Right cardiac atrium (tissue), 5 donors: ENCODE measurements at regions not wholly inside any gene's neighbourhood (a gene's known extent, or its start where the extent isn't known, plus 50 kb on each side); places are given as distances from the start of the nearest gene placed in this dataset.
"Not testable (repeated sequence)": the region's sequence is repeated elsewhere in the genome, so short reads cannot be mapped to it uniquely, and the experiment has no call there.

Experiments
- ATAC-seq, 2 donors: fragments of 200-7000 bp; cut with Tn5 transposase; one replicate each; pipeline versions ENCODE4 v1.8.0 to v1.9.1; 2020; ENCODE audit warnings: moderate library complexity in 2 of 2, mild to moderate bottlenecking in 1 of 2
- DNase-seq, 3 donors: peaks; one replicate each; pipeline ENCODE4 v3.0.0-alpha.2; 2020
- H3K27ac ChIP-seq: one replicate; pipeline ENCODE4 v1.5.1; 2013; ENCODE audit warnings: mild to moderate bottlenecking, low read length, control low read depth, moderate library complexity
- H3K27me3 ChIP-seq: one replicate; pipeline ENCODE4 v1.6.1; 2013; ENCODE audit not compliant: control insufficient read depth, insufficient read depth
- H3K4me1 ChIP-seq: one replicate; pipeline ENCODE4 v1.6.1; 2013; ENCODE audit warnings: low read length; ENCODE audit not compliant: control insufficient read depth, insufficient read depth
- H3K4me3 ChIP-seq: one replicate; pipeline ENCODE4 v1.5.1; 2013; ENCODE audit warnings: low read length, control low read depth
- H3K9me3 ChIP-seq: one replicate; pipeline ENCODE4 v1.6.1; 2013; ENCODE audit warnings: low read length; ENCODE audit not compliant: control insufficient read depth
- WGBS: extraction: QIAGEN DNeasy Blood & Tissue Kit; methylation state at CpG from one replicate; pipeline ENCODE4 v1.1.7; 2013; 5-methylcytosine and 5-hydroxymethylcytosine counted together
- intact Hi-C, 4 donors: fragments of 100-400 bp; cut with DNase I; formaldehyde crosslinking; loops; one replicate each; pipeline versions ENCODE4 v1.11.0 to v1.14.0; 2022 to 2023
- donor health status: healthy with polysubstance abuse.
- donor health status: DM: no; HTN: yes; CAD: no.
- donor health status: DM: no; HTN: no; CAD: no.
- donor health status: DM: no; HTN: yes; CAD: no; lungs with severe emphysema.
- donor health status: DM: yes; HTN: yes; CAD: no.

- ATAC-seq (no peak), DNase-seq (no peak)
- Histone ChIP-seq H3K9me3 (no peaks in the 10 kb centered on the region), H3K27me3 (no peaks in the 10 kb centered on the region), H3K4me3 (no peak overlapping the region), H3K27ac (no peak overlapping the region), H3K4me1 (no peaks in the 10 kb centered on the region)
- intact Hi-C loops, result no loop called here
- 93% methylated on average over 1 of the region's 1 CpG for WGBS
Observed at GRCh38 chr14:51353901-51354300, 113.9 kb downstream of the TMX1 start.

GRCh38 chr14:51354846-51355245 lies 114.8 kb downstream of the TMX1 start:
- no peak for ATAC-seq
- no peaks in the 10 kb centered on the region for H3K27me3 ChIP-seq
- intact Hi-C loops, result no loop called here
- H3K4me1 ChIP-seq, result no peaks in the 10 kb centered on the region
- H3K4me3 ChIP-seq, result no peak overlapping the region
- no peak for DNase-seq
- 93% methylated on average over 1 of the region's 1 CpG for WGBS
- H3K27ac ChIP-seq, result no peak overlapping the region
- H3K9me3 ChIP-seq, result no peaks in the 10 kb centered on the region

GRCh38 chr14:51356381-51356780 lies 116.3 kb downstream of the TMX1 start:
- WGBS, result 77% methylated on average over 5 of the region's 5 CpGs
- no peak for ATAC-seq
- peaks cover 3% of the 10 kb centered on the region for H3K4me1 ChIP-seq

GRCh38 chr14:51357250-51357649 lies 117.2 kb downstream of the TMX1 start:
- 73% methylated on average over 3 of the region's 3 CpGs for WGBS
- Histone ChIP-seq H3K9me3 (no peaks in the 10 kb centered on the region), H3K4me3 (no peak overlapping the region), H3K27ac (no peak overlapping the region), H3K27me3 (no peaks in the 10 kb centered on the region), H3K4me1 (peaks cover 3% of the 10 kb centered on the region)
- ATAC-seq (no peak), DNase-seq (no peak)
- intact Hi-C loops, result no loop called here

More at GRCh38 chr14:51356381-51356780, 116.3 kb downstream of the TMX1 start:
- H3K27ac ChIP-seq, result no peak overlapping the region
- H3K27me3 ChIP-seq, result no peaks in the 10 kb centered on the region
- H3K9me3 ChIP-seq, result no peaks in the 10 kb centered on the region
- no peak for DNase-seq
- intact Hi-C loops, result no loop called here
- H3K4me3 ChIP-seq, result no peak overlapping the region

- intact Hi-C loops, result no loop called here
- H3K27ac ChIP-seq, result no peak overlapping the region
- H3K27me3 ChIP-seq, result no peaks in the 10 kb centered on the region
- H3K9me3 ChIP-seq, result no peaks in the 10 kb centered on the region
- peaks cover 3% of the 10 kb centered on the region for H3K4me1 ChIP-seq
- peak in 1 of 2 donors; percentile 54 for ATAC-seq
- 71% methylated on average over 7 of the region's 7 CpGs for WGBS
- no peak overlapping the region for H3K4me3 ChIP-seq
- no peak for DNase-seq
Observed at GRCh38 chr14:51360592-51360991, 120.5 kb downstream of the TMX1 start.

GRCh38 chr14:51365241-51365965 lies 125.4 kb downstream of the TMX1 start:
- H3K27me3 ChIP-seq, result no peaks in the 10 kb centered on the region
- intact Hi-C loops, result no loop called here
- WGBS, result 59% methylated on average over 7 of the region's 7 CpGs
- peak in 1 of 3 donors; percentile 51 for DNase-seq
- H3K27ac ChIP-seq, result no peak overlapping the region
- H3K4me3 ChIP-seq, result no peak overlapping the region
- H3K4me1 ChIP-seq, result peaks cover 5% of the 10 kb centered on the region
- ATAC-seq, result no peak
- H3K9me3 ChIP-seq, result no peaks in the 10 kb centered on the region

GRCh38 chr14:51366460-51366859 lies 126.4 kb downstream of the TMX1 start:
- DNase-seq, H3K4me1 ChIP-seq, ATAC-seq, H3K9me3 ChIP-seq, intact Hi-C loops, H3K27me3 ChIP-seq, H3K27ac ChIP-seq, H3K4me3 ChIP-seq: not testable (repeated sequence)
- 98% methylated on average over 14 of the region's 14 CpGs for WGBS

- H3K4me1 ChIP-seq, ATAC-seq, H3K4me3 ChIP-seq, H3K27me3 ChIP-seq, DNase-seq, H3K9me3 ChIP-seq, intact Hi-C loops, H3K27ac ChIP-seq: not testable (repeated sequence)
- 51% methylated on average over 7 of the region's 7 CpGs for WGBS
Observed at GRCh38 chr14:51366866-51367599, 127.0 kb downstream of the TMX1 start.

GRCh38 chr14:51367600-51367931 lies 127.5 kb downstream of the TMX1 start:
- Histone ChIP-seq H3K9me3 (no peaks in the 10 kb centered on the region), H3K4me1 (peaks cover 2% of the 10 kb centered on the region), H3K4me3 (no peak overlapping the region), H3K27ac (no peak overlapping the region), H3K27me3 (no peaks in the 10 kb centered on the region)
- ATAC-seq (no peak), DNase-seq (no peak)
- intact Hi-C loops, result no loop called here
- 59% methylated on average over 1 of the region's 1 CpG for WGBS

- Histone ChIP-seq H3K9me3 (no peaks in the 10 kb centered on the region), H3K4me1 (peaks cover 2% of the 10 kb centered on the region), H3K27ac (no peak overlapping the region), H3K4me3 (no peak overlapping the region), H3K27me3 (no peaks in the 10 kb centered on the region)
- intact Hi-C loops, result no loop called here
- no peak for DNase-seq
- WGBS, result 55% methylated on average over 6 of the region's 6 CpGs
- ATAC-seq, result peak; percentile 44 to 77
Observed at GRCh38 chr14:51368721-51369163, 128.7 kb downstream of the TMX1 start.

- 77% methylated on average over 8 of the region's 8 CpGs for WGBS
- no peak for ATAC-seq
- DNase-seq, result no peak
- intact Hi-C loops, result no loop called here
- no peak overlapping the region for H3K4me3 ChIP-seq
- H3K27ac ChIP-seq, result no peak overlapping the region
- H3K9me3 ChIP-seq, result no peaks in the 10 kb centered on the region
- no peaks in the 10 kb centered on the region for H3K27me3 ChIP-seq
- H3K4me1 ChIP-seq, result peaks cover 2% of the 10 kb centered on the region
Observed at GRCh38 chr14:51369814-51370213, 129.8 kb downstream of the TMX1 start.
